ENCODE measurements at regions not wholly inside any gene's neighbourhood (a gene's known extent, or its start where the extent isn't known, plus 50 kb on each side); places are given as distances from the start of the nearest gene placed in this dataset.

- Histone ChIP-seq H3K36me3 (ENCODE audit: control insufficient read depth, low read length) (no peaks in the 10 kb centered on the region), H3K79me2 (ENCODE audit: control insufficient read depth, low read length) (no peaks in the 10 kb centered on the region), H3K9me2 (replicated peaks; ENCODE audit: control insufficient read depth, low read length) (no peaks in the 10 kb centered on the region), H3K4me1 (ENCODE audit: control insufficient read depth, low read length) (no peaks in the 10 kb centered on the region), H3K27ac (ENCODE audit: low read depth, low read length) (no peak overlapping the region), H4K20me1 (ENCODE audit: control insufficient read depth, insufficient read depth, low read depth, low read length) (no peaks in the 10 kb centered on the region), H3K27me3 (ENCODE audit: control insufficient read depth, low read length) (no peaks in the 10 kb centered on the region), H3K4me3 (ENCODE audit: low read length) (no peak overlapping the region), H3K4me2 (ENCODE audit: low read length) (no peak overlapping the region), H3K9me3 (ENCODE audit: control insufficient read depth, insufficient read depth, low read length) (0 out of 2 replicates have a peak, but pooled peaks cover 3% of the 10 kb centered on the region), H3F3A (ENCODE audit: control insufficient read depth, insufficient read depth) (no peaks in the 10 kb centered on the region)
- TF ChIP-seq EZH2phosphoT487 (IDR thresholded peaks at IDR 0.05; ENCODE audit: borderline replicate concordance, low read length) (no peak), CTCF (IDR thresholded peaks at IDR 0.05; ENCODE audit: low read depth, low read length, poor library complexity, severe bottlenecking) (no peak)
Observed at GRCh38 chr5:5968981-5969380, 409.4 kb downstream of the MED10 start.

GRCh38 chr5:5967944-5968343, 410.4 kb downstream of the MED10 start:
- Histone ChIP-seq H4K20me1 (ENCODE audit: control insufficient read depth, insufficient read depth, low read depth, low read length) (no peaks in the 10 kb centered on the region), H3K36me3 (ENCODE audit: control insufficient read depth, low read length) (no peaks in the 10 kb centered on the region), H3K4me3 (ENCODE audit: low read length) (no peak overlapping the region), H3K27me3 (ENCODE audit: control insufficient read depth, low read length) (no peaks in the 10 kb centered on the region), H3K9me3 (ENCODE audit: control insufficient read depth, insufficient read depth, low read length) (0 out of 2 replicates have a peak, but pooled peaks cover 3% of the 10 kb centered on the region), H3K27ac (ENCODE audit: low read depth, low read length) (no peak overlapping the region), H3K79me2 (ENCODE audit: control insufficient read depth, low read length) (no peaks in the 10 kb centered on the region), H3F3A (ENCODE audit: control insufficient read depth, insufficient read depth) (no peaks in the 10 kb centered on the region), H3K9me2 (replicated peaks; ENCODE audit: control insufficient read depth, low read length) (no peaks in the 10 kb centered on the region), H3K4me2 (ENCODE audit: low read length) (no peak overlapping the region), H3K4me1 (ENCODE audit: control insufficient read depth, low read length) (no peaks in the 10 kb centered on the region)
- TF ChIP-seq EZH2phosphoT487 (IDR thresholded peaks at IDR 0.05; ENCODE audit: borderline replicate concordance, low read length) (no peak), CTCF (IDR thresholded peaks at IDR 0.05; ENCODE audit: low read depth, low read length, poor library complexity, severe bottlenecking) (no peak)

- no peaks in the 10 kb centered on the region for H4K20me1 ChIP-seq (ENCODE audit: control insufficient read depth, insufficient read depth, low read depth, low read length)
- H3K4me1 ChIP-seq (ENCODE audit: control insufficient read depth, low read length), result no peaks in the 10 kb centered on the region
- H3K9me2 ChIP-seq (replicated peaks; ENCODE audit: control insufficient read depth, low read length), result no peaks in the 10 kb centered on the region
- H3F3A ChIP-seq (ENCODE audit: control insufficient read depth, insufficient read depth), result no peaks in the 10 kb centered on the region
- no peaks in the 10 kb centered on the region for H3K79me2 ChIP-seq (ENCODE audit: control insufficient read depth, low read length)
- H3K27me3 ChIP-seq (ENCODE audit: control insufficient read depth, low read length), result no peaks in the 10 kb centered on the region
- H3K36me3 ChIP-seq (ENCODE audit: control insufficient read depth, low read length), result no peaks in the 10 kb centered on the region
- H3K27ac ChIP-seq (ENCODE audit: low read depth, low read length), result no peak overlapping the region
- TF ChIP-seq EZH2phosphoT487 (IDR thresholded peaks at IDR 0.05; ENCODE audit: borderline replicate concordance, low read length) (no peak), CTCF (IDR thresholded peaks at IDR 0.05; ENCODE audit: low read depth, low read length, poor library complexity, severe bottlenecking) (no peak)
- H3K4me3 ChIP-seq (ENCODE audit: low read length), result no peak overlapping the region
- H3K4me2 ChIP-seq (ENCODE audit: low read length), result no peak overlapping the region
- 0 out of 2 replicates have a peak, but pooled peaks cover 3% of the 10 kb centered on the region for H3K9me3 ChIP-seq (ENCODE audit: control insufficient read depth, insufficient read depth, low read length)
Observed at GRCh38 chr5:5967373-5967772, 411.0 kb downstream of the MED10 start.

All from DOHH2 (cell line).